B cell (primary cell): ENCODE measurements at regions not wholly inside any gene's neighbourhood (a gene's known extent, or its start where the extent isn't known, plus 50 kb on each side); places are given as distances from the start of the nearest gene placed in this dataset. TPM values are rescaled to one million over a fixed set of nuclear protein-coding genes. Genes with fewer than 3 reads are reported as not detected.

ENCODE experiments used
- ATAC-seq: fragments of 200-7000 bp; cut with Tn5 transposase; one replicate; pipeline ENCODE4 v1.10.0; 2021; ENCODE audit warnings: low read depth, mild to moderate bottlenecking, moderate number of reproducible peaks, moderate library complexity
- CTCF ChIA-PET: fragments of 350-600 bp; sonication (Branson Sonifier 250); formaldehyde crosslinking; loops from one replicate; lab custom pipeline; 2021; ENCODE audit warnings: antibody characterized with exemption, inconsistent platforms; lab: Charles Lee
- POLR2A ChIA-PET: fragments of 350-600 bp; sonication (Branson Sonifier 250); formaldehyde crosslinking; loops from one replicate; lab custom pipeline; 2021; ENCODE audit warnings: antibody characterized with exemption; lab: Charles Lee
- DNase-seq: peaks from one replicate; pipeline ENCODE4 v3.0.0; 2013
- H2AFZ ChIP-seq: 2 replicates; pipeline ENCODE4 v1.6.1; 2012; ENCODE audit warnings: mild to moderate bottlenecking, low read depth, low read length; ENCODE audit not compliant: insufficient read depth, poor library complexity, severe bottlenecking
- H3K27ac ChIP-seq, 2 donors: 1 replicate in 1 of 2; 2 replicates in 1 of 2; pipeline ENCODE4 v1.5.1; 2012 to 2013; ENCODE audit warnings: low read length in 2 of 2, mild to moderate bottlenecking in 2 of 2, moderate library complexity in 1 of 2
- H3K27me3 ChIP-seq, 4 experiments: fragments of 200-600 bp in 1 of 4; sonication (generic) in 1 of 4; replicated peaks in 1 of 4; 1 replicate in 2 of 4; 2 replicates in 2 of 4; pipeline versions ENCODE4 v1.6.1 to v1.7.0; 2013 to 2016; ENCODE audit warnings: low read length in 3 of 4, mild to moderate bottlenecking in 2 of 4, mixed read lengths in 1 of 4, moderate library complexity in 1 of 4; ENCODE audit not compliant: insufficient read depth in 4 of 4, control insufficient read depth in 3 of 4; ENCODE audit errors: control extremely low read depth in 1 of 4
- H3K36me3 ChIP-seq, 2 experiments: replicated peaks in 1 of 2; 1 replicate in 1 of 2; 2 replicates in 1 of 2; pipeline versions ENCODE4 v1.6.1 to v1.7.1; 2013; ENCODE audit warnings: low read length in 1 of 2; ENCODE audit not compliant: insufficient read depth in 2 of 2, control insufficient read depth in 1 of 2; ENCODE audit errors: control extremely low read depth in 1 of 2, extremely low read depth in 1 of 2
- H3K4me1 ChIP-seq, 2 donors: fragments of 200-600 bp in 1 of 2; sonication (generic) in 1 of 2; 1 replicate in 1 of 2; 2 replicates in 1 of 2; pipeline versions ENCODE4 v1.5.1 to v1.6.1; 2013 to 2017; ENCODE audit warnings: low read length in 2 of 2; ENCODE audit not compliant: control insufficient read depth in 2 of 2, insufficient read depth in 2 of 2
- H3K4me2 ChIP-seq: replicated peaks from 2 replicates; pipeline ENCODE3; 2012; ENCODE audit warnings: mild to moderate bottlenecking, low read depth, low read length; ENCODE audit not compliant: poor library complexity, severe bottlenecking
- H3K4me3 ChIP-seq, 5 experiments: fragments of 200-600 bp in 1 of 5; sonication (generic) in 1 of 5; 1 replicate in 3 of 5; 2 replicates in 2 of 5; pipeline versions ENCODE4 v1.5.1 to v1.7.0; 2011 to 2016; ENCODE audit warnings: low read length in 4 of 5, mild to moderate bottlenecking in 4 of 5, low read depth in 2 of 5, control low read depth in 1 of 5, moderate library complexity in 1 of 5; ENCODE audit not compliant: insufficient read depth in 1 of 5; ENCODE audit errors: control extremely low read depth in 1 of 5, extremely low read depth in 1 of 5
- H3K79me2 ChIP-seq: fragments of 200-600 bp; sonication (generic); one replicate; pipeline ENCODE4 v1.6.0; 2016; ENCODE audit warnings: low read length; ENCODE audit not compliant: control insufficient read depth, insufficient read depth
- H3K9ac ChIP-seq: fragments of 200-600 bp; sonication (generic); 2 replicates; pipeline ENCODE4 v1.6.1; 2017; ENCODE audit warnings: mild to moderate bottlenecking, low read length, moderate library complexity
- H3K9me3 ChIP-seq, 3 donors: one replicate each; pipeline versions ENCODE4 v1.6.1 to v1.7.1; 2013; ENCODE audit warnings: low read length in 2 of 3; ENCODE audit not compliant: control insufficient read depth in 2 of 3, insufficient read depth in 1 of 3; ENCODE audit errors: control extremely low read depth in 1 of 3
- H4K20me1 ChIP-seq: 2 replicates; pipeline ENCODE4 v1.6.0; 2012; ENCODE audit warnings: mild to moderate bottlenecking, low read length; ENCODE audit not compliant: insufficient read depth, control insufficient read depth, poor library complexity, severe bottlenecking
- H3K27ac Mint-ChIP-seq: one replicate; pipeline ENCODE4 v1.8.0; 2021; ENCODE audit warnings: mixed read lengths
- H3K27me3 Mint-ChIP-seq: one replicate; pipeline ENCODE4 v1.8.0; 2021; ENCODE audit warnings: mixed read lengths
- H3K4me1 Mint-ChIP-seq: one replicate; pipeline ENCODE4 v1.8.0; 2021; ENCODE audit warnings: mixed read lengths
- H3K4me3 Mint-ChIP-seq: one replicate; pipeline ENCODE4 v1.8.0; 2021; ENCODE audit warnings: mixed read lengths
- H3K9me3 Mint-ChIP-seq: one replicate; pipeline ENCODE4 v1.8.0; 2022; ENCODE audit warnings: mixed read lengths; ENCODE audit not compliant: insufficient read depth
- CTCF ChIP-seq: fragments of 200-600 bp; IDR thresholded peaks from one replicate; pipeline ENCODE4 v1.8.0; 2022; ENCODE audit warnings: antibody characterized with exemption, mild to moderate bottlenecking
- EZH2 ChIP-seq: IDR thresholded peaks from 2 replicates; pipeline ENCODE4 v1.6.1; 2012; ENCODE audit warnings: borderline replicate concordance, low read depth, mild to moderate bottlenecking, moderate library complexity, low read length; ENCODE audit not compliant: insufficient read depth, poor library complexity, severe bottlenecking
- WGBS: methylation state at CpG from one replicate; pipeline ENCODE4 v1.1.5; 2013; ENCODE audit warnings: missing lambda C conversion rate; ENCODE audit not compliant: insufficient coverage; 5-methylcytosine and 5-hydroxymethylcytosine counted together
- intact Hi-C: fragments of 100-400 bp; cut with micrococcal nuclease; formaldehyde crosslinking; loops from one replicate; pipeline ENCODE4 v1.10.0; 2022
- small RNA-seq: library from RNA; depleted of rRNA; stranded (forward); fragments of <200 nt; gene quantifications from one replicate; pipeline ENCODE3, GENCODE V24; 2012; ENCODE audit warnings: low replicate concordance, low read depth; ENCODE audit not compliant: insufficient read length

GRCh38 chr7:36100226-36100625 is 52.8 kb upstream of the EEPD1 start:
- Histone ChIP-seq H3K4me1 (no peaks in the 10 kb centered on the region), H3K4me3 (no peak overlapping the region), H3K27me3 (peaks cover 0 to 4% (median 0%) of the 10 kb centered on the region in 4 experiments), H3K36me3 (no peaks in the 10 kb centered on the region), H3K9ac (no peak overlapping the region), H3K27ac (no peak overlapping the region), H3K4me2 (no peak overlapping the region), H2AFZ (no peak overlapping the region), H3K9me3 (no peaks in the 10 kb centered on the region), H4K20me1 (no peaks in the 10 kb centered on the region), H3K79me2 (no peaks in the 10 kb centered on the region)
- no CpG with 5 or more reads among the region's 2 CpGs for WGBS
- Mint-ChIP-seq H3K9me3 (peaks cover 4% of the 10 kb centered on the region), H3K27ac (no peak overlapping the region), H3K4me3 (no peak overlapping the region), H3K27me3 (peaks cover 3% of the 10 kb centered on the region), H3K4me1 (no peaks in the 10 kb centered on the region)
- DNase-seq = no peak
- ATAC-seq = no peak
- CTCF ChIA-PET = no interaction called here
- intact Hi-C loops = no loop called here
- POLR2A ChIA-PET = no interaction called here
- TF ChIP-seq EZH2 (no peak), CTCF (no peak)

GRCh38 chr7:36100634-36101033 is 52.4 kb upstream of the EEPD1 start:
- no peaks in the 10 kb centered on the region for H3K4me1 ChIP-seq
- no peaks in the 10 kb centered on the region for H3K36me3 ChIP-seq
- H3K27ac Mint-ChIP-seq = no peak overlapping the region
- WGBS = no CpG with 5 or more reads among the region's 1 CpG
- H3K4me2 ChIP-seq = no peak overlapping the region
- TF ChIP-seq CTCF (no peak), EZH2 (no peak)
- no peak overlapping the region for H3K4me3 Mint-ChIP-seq
- ChIA-PET POLR2A (no interaction called here), CTCF (no interaction called here)
- H3K79me2 ChIP-seq = no peaks in the 10 kb centered on the region
- H3K9me3 ChIP-seq = no peaks in the 10 kb centered on the region
- H4K20me1 ChIP-seq = no peaks in the 10 kb centered on the region
- H2AFZ ChIP-seq = no peak overlapping the region
- H3K9me3 Mint-ChIP-seq = peaks cover 4% of the 10 kb centered on the region
- ATAC-seq = no peak
- H3K9ac ChIP-seq = no peak overlapping the region
- H3K4me1 Mint-ChIP-seq = no peaks in the 10 kb centered on the region
- intact Hi-C loops = no loop called here
- H3K27me3 Mint-ChIP-seq = peaks cover 3% of the 10 kb centered on the region
- DNase-seq = no peak
- no peak overlapping the region for H3K27ac ChIP-seq
- no peak overlapping the region for H3K4me3 ChIP-seq
- peaks cover 0 to 4% (median 0%) of the 10 kb centered on the region in 4 experiments for H3K27me3 ChIP-seq

Small RNAs in the stretch of these regions (small RNA-seq; reads per million reads assigned to genes)
- gene RNU6-1085P = not detected
